ENCODE measurements at regions not wholly inside any gene's neighbourhood (a gene's known extent, or its start where the extent isn't known, plus 50 kb on each side); places are given as distances from the start of the nearest gene placed in this dataset.

DNA sequence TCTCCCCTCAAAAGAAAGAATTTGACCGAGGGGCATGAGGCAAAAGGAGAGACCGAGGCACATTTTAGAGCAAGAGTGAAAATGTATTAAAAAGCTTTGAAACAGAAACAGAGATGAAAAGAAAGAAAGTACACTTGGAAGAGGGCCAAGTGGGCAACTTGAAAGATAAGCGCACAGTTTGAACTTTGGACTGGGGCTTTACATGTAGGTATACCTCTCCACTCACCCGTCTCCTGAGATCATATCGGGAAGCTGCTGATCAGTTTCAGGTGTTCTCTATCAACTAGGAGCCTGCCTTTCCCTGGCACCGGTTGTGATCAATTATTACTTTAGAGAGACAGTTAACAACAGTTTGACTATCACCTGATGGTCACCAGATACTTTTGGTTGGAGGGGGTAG is 2666.5 kb downstream of the ARAP2 start:
- TF ChIP-seq, protein P1, sequence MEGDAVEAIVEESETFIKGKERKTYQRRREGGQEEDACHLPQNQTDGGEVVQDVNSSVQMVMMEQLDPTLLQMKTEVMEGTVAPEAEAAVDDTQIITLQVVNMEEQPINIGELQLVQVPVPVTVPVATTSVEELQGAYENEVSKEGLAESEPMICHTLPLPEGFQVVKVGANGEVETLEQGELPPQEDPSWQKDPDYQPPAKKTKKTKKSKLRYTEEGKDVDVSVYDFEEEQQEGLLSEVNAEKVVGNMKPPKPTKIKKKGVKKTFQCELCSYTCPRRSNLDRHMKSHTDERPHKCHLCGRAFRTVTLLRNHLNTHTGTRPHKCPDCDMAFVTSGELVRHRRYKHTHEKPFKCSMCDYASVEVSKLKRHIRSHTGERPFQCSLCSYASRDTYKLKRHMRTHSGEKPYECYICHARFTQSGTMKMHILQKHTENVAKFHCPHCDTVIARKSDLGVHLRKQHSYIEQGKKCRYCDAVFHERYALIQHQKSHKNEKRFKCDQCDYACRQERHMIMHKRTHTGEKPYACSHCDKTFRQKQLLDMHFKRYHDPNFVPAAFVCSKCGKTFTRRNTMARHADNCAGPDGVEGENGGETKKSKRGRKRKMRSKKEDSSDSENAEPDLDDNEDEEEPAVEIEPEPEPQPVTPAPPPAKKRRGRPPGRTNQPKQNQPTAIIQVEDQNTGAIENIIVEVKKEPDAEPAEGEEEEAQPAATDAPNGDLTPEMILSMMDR (IDR thresholded peaks at IDR 0.05): no peak
- TF ChIP-seq POLR2A (IDR thresholded peaks at IDR 0.05): no peak

All from adrenal gland (tissue), 5 donors.